NCI-H2171 (cell line): ENCODE measurements at regions not wholly inside any gene's neighbourhood (a gene's known extent, or its start where the extent isn't known, plus 50 kb on each side); places are given as distances from the start of the nearest gene placed in this dataset.
"Not testable (repeated sequence)": the region's sequence is repeated elsewhere in the genome, so short reads cannot be mapped to it uniquely, and the experiment has no call there.

Source experiments
- DNase-seq: peaks from one replicate; lab custom pipeline; 2025; lab: John Stamatoyannopoulos, UW

DNA sequence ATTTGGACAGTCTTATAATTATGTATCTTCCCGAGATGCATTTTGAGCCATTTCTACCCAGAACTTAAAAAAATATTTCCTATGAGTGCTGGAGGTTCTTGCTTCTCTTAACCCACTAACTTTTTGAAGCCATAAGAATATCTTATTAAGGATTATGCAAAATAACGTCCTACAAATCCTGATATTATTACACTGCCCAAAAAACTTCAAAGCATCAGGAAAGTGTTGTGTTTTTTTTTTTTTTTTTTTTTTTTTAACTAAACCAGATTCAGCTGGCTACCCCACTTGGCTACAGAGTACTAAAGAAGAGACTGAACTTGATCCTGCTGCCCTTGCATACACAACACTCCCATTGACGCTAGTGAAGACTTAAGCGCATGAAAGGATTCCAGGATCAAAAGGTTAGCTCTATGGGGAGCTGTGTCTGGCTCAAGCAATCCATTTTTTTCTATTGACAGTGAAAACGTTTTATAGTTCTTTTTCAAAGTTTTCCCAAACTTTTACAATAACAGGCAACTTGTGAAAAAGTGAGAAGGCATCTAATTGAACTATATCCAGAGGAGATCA is 141.4 kb downstream of the KCNRG start:
- DNase-seq = no peak

DNA sequence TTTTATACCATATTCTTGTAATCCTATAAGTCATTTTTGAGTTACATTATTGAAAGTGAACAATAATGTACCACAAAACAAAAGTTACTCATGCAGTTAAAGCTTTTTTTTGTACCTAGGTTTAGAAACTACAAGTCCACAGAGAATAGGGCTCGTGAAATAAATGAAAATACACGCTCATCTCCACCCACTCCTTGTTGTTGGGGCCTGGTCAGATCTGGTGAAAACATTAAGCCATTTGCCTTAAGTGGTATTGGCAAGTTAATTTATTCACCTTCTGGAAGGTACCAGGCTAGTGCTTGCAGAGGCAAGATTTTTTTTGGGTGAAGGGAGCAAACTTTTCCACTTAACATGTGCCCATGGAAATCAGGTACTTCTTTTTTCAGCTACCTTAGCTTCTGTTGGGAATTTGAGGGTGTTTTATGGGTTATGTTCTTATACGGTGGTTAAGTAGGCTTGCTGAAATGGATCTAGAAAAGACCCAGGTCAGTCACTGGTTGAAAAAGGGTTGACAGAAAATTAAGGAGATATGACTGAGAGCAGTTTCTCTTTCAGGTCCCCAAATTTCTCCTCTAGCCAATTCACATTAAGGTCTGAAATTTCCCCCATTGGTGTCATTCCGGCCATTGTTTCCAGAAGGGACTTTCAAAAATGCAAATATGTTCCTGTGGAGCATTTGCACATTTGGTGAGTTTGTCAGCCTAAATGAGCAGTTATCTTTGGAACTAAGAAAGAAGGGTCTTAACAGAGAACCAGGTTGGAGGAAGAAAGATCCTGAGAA is 143.3 kb downstream of the KCNRG start:
- DNase-seq = no peak

DNA sequence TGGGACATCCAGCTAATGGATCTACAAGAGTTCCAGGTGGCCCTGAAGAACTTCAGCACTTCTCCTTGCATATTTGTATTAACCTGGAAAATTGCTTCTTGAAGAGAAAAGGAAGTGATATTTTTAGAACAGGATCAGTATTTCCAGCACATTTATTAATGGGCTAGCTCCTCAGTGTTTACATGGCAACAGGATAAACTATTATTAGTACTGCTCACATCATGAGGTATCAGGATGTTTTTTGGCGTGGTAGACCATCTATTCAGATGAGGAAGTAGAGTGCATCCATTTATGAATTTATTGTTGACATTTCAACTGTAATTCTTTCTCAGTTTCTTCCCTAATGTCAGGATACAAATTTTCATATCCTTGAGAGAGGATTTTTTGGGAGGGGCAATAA is 144.4 kb downstream of the KCNRG start:
- DNase-seq = no peak

- no peak for DNase-seq
Measured at GRCh38 chr13:50161052-50161451, 145.8 kb downstream of the KCNRG start.

GRCh38 chr13:50162001-50162400 is 146.8 kb downstream of the KCNRG start:
- DNase-seq = no peak

- DNase-seq = no peak
Measured at GRCh38 chr13:50162567-50162966, 147.3 kb downstream of the KCNRG start.

- no peak for DNase-seq
Measured at GRCh38 chr13:50167224-50167947, 152.1 kb downstream of the KCNRG start.

- DNase-seq = no peak
Measured at GRCh38 chr13:50167967-50168366, 152.7 kb downstream of the KCNRG start.

DNA sequence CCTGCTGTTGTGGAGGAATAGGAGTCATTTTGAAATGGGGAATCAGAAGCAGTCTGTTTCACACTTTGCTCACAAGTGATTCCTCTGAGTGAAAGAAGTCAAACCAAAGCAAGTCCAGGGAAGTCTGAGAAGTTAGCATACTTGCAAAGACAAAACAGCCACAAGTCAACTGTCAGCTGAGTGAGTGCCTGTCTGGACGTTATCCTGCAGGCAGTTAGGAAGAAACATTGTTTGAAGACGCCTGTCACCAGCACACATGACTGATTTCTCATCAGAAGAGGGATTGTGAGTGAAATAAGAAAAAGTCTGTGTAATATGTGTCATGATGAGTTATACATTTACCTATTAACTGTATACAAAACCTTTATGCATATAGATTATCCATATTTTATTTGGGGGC is 153.5 kb downstream of the KCNRG start:
- DNase-seq = no peak

DNA sequence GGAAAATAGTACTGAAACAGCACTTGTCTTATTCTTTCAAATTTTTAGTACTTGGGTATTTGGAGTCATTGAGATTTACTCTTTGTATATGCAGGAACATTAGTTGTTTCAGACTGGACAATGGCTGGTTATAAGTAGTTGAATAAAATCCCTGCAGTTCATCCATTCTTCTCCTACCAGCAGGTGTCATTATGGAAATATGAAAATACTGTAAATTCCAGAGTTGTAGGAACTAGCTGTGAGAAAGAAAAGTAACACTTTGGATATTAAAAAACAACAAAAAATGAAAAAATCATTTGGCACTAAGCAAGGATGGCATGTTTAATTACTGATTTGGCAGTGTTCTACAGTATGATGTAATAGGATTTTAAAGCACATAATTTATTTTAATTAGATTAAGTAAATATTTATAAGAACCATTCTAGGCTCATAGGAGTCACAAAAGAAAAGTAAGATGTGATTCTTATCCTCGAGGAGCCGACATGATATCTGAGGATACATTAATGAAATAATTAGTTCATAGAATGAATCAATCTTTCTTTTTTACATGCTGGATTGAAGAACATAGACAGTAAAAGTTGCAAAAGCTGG is 155.3 kb downstream of the KCNRG start:
- DNase-seq = no peak

DNA sequence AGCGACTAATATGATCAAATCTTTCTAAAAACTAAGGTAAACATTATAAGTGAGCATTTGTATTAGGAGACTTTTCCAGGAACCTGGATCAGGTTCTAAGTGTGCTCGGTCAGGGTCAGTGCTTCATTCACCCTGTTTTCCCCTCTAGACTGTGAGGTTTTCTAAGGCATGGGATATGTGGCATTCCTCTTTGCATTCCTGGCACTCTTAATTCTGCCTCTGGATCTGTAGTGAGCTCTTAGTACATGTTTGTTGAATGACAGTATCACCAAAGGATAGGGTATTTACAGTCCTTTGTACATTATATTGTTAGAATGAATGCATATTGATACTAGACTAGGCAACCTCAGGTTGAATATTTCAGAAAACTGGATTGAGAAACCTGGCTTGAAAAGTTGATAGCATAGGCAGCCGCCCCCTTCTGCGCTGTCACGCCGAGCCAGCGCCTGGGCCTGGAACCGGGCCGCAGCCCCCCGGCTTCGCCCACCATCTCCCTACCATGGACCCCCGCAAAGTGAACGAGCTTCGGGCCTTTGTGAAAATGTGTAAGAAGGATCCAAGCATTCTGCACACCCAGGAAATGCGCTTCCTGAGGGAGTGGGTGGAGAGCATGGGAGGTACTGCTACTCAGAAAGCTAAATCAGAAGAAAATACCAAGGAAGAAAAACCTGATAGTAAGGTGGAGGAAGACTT is 156.5 kb downstream of the KCNRG start:
- no peak for DNase-seq

DNA sequence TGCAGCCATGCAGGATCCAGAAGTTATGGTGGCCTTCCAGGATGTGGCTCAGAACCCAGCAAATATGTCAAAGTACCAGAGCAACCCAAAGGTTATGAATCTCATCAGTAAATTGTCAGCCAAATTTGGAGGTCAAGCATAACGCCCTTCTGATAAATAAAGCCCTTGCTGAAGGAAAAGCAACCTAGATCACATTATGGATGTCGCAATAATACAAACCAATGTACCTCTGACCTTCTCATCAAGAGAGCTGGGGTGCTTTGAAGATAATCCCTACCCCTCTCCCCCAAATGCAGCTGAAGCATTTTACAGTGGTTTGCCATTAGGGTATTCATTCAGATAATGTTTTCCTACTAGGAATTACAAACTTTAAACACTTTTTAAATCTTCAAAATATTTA is 157.8 kb downstream of the KCNRG start:
- not testable (repeated sequence) for DNase-seq

DNA sequence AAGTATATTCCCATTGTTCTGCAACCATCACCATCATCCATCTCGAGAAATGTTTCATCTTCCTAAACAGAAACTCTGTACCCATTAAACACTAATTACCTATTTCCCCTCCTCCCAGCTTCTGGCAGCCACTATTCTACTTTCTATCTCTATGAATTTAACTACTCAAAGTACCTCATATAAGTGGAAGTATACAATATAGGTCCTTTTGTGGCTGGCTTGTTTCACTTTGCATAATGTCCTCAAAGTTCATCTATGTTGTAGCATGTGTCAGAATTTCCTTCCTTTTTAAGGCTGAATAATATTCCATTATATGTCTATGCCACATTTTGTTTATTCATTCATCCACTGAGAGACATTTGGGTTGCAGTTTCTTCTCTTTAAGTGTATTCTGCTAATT is 159.4 kb downstream of the KCNRG start:
- DNase-seq = no peak

DNA sequence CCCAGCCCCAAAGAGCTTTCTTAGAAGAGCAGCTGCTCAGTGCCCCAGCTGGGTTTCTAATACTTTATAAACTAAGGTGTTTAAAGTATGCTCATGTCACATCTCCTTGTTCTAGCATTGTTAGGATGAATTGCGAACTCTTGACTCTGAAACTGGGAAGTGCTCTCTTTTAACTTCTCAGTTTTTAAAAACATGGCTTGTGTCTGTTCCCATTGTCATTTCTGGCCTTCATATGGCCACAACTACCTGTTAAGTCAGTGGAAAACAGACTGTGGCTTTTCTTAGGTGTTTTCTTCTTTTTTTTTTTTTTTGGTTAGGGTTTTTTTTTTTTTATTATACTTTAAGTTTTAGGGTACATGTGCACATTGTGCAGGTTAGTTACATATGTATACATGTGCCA is 164.7 kb downstream of the KCNRG start:
- no peak for DNase-seq

- DNase-seq = not testable (repeated sequence)
Measured at GRCh38 chr13:50185769-50186763, 170.8 kb downstream of the KCNRG start.

DNA sequence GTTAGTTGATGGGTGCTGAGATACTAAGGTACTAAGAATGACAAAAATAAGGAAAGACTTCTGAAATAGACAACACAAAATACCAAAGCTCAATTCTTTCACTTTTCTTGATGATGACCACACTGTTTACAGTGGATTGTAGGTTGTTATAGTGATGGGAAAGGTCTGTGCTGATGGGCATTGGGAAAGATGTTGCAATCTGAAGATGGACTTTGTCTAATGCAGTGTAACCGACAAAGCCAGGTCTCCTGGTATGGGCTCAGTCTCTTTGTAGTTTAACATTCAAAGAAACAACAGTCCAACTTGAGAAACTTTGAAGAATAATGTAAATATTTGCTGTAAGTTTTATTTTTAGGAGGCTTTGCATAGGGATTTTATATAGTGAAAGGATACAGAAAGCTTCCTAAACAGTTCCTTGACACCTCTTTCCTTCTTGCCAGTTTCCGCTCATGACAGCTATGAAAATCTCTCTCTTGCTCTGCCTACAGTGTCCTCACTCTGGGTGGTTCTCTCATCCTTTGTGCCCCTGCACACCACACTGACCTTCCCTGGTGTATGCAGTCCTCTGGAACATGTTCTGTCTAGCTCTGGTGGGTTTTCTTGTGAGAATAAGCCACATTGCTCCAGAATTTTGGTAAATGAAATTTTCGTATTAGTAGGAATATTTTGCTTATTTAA is 172.2 kb downstream of the KCNRG start:
- DNase-seq = no peak

DNA sequence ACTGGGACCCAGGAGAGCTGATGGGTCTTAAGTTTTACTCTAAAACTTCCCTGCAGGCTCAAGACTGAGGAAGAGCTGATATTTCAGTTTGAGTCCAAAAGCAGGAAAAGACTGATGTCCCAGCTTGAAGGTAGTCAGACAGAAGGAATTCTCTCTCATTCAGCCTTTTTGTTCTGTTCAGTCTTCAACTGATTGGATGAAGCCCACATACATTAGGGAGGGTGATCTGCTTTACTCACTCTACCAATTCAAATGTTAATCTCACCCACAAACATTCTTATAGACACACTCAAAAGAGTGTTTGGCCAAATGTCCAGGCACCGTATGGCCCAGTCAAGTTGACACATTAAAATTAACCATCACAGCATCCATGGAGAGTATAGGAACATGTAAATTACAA is 173.5 kb downstream of the KCNRG start:
- DNase-seq = no peak

- DNase-seq = no peak
Measured at GRCh38 chr13:50189450-50189849, 174.2 kb downstream of the KCNRG start.

DNA sequence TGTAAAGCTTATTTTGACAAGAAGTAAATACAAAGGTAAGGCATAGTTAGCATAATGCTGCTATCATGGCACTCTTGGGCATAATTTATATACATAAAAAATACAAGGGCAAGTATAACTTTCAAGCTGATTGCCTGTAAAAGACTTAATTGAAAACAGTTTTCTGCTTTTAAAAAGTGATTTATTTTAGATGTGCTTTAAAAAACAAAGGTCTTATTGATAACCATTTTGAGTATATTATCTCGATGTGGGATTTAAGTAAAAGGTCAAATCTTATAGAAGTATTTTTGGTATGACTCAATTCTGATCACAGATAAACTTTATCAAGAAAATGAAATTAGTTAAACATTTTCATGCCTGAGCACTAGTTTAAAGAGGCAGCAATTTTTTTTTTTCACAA is 175.8 kb downstream of the KCNRG start:
- no peak for DNase-seq

GRCh38 chr13:50192272-50192813 is 177.1 kb downstream of the KCNRG start:
- DNase-seq = no peak
